ENCODE measurements at regions not wholly inside any gene's neighbourhood (a gene's known extent, or its start where the extent isn't known, plus 50 kb on each side); places are given as distances from the start of the nearest gene placed in this dataset.
A peak's percentile ranks its signal among the peaks of the same experiment; 100 is the strongest.

- Histone ChIP-seq H4K20me1 (replicated peaks; ENCODE audit: insufficient read depth) (no peaks in the 10 kb centered on the region), H3K27ac (ENCODE audit: low read depth) (no peak overlapping the region), H3K9me2 (ENCODE audit: insufficient read depth) (no peaks in the 10 kb centered on the region), H3K4me3 (no peak overlapping the region), H3K36me3 (ENCODE audit: insufficient read depth) (no peaks in the 10 kb centered on the region), H3K4me2 (no peak overlapping the region), H3F3A (replicated peaks; ENCODE audit: low read depth) (no peaks in the 10 kb centered on the region), H2AFZ (peak overlapping the region; percentile 5; the same call in 1 of the 2 replicates), H3K79me2 (replicated peaks; ENCODE audit: insufficient read depth) (no peaks in the 10 kb centered on the region), H3K27me3 (ENCODE audit: insufficient read depth) (no peaks in the 10 kb centered on the region), H3K4me1 (ENCODE audit: insufficient read depth) (peaks cover 20% of the 10 kb centered on the region)
- no peaks in the 10 kb centered on the region for H3K9me3 Mint-ChIP-seq
- TF ChIP-seq ZNF462 (CRISPR knock-in tag; IDR thresholded peaks at IDR 0.05) (no peak), JUNB (IDR thresholded peaks at IDR 0.05; ENCODE audit: unreplicated experiment) (no peak), CTCF (conservative IDR thresholded peaks at IDR 0.05; ENCODE audit: low read depth in 2 of 2) (no peak), ZNF114 (CRISPR knock-in tag; IDR thresholded peaks at IDR 0.05) (no peak), EZH2 (IDR thresholded peaks at IDR 0.05; ENCODE audit: low read depth, unreplicated experiment) (no peak), ZNF331 (CRISPR knock-in tag; IDR thresholded peaks at IDR 0.05; ENCODE audit: low read depth) (no peak), POLR2AphosphoS5 (IDR thresholded peaks at IDR 0.05; ENCODE audit: low read depth) (no peak)
- no peaks in the 10 kb centered on the region for H3K36me3 Mint-ChIP-seq (ENCODE audit: low read depth)
- peaks cover 30% of the 10 kb centered on the region for H3K4me1 Mint-ChIP-seq
- peaks cover 4% of the 10 kb centered on the region for H3K27me3 Mint-ChIP-seq (ENCODE audit: insufficient read depth, low read depth, poor library complexity)
- H3K4me3 Mint-ChIP-seq: no peak overlapping the region
- ATAC-seq (peak; percentile 76), DNase-seq (ENCODE audit: low spot score) (peak; percentile 71)
- no peak overlapping the region for H3K27ac Mint-ChIP-seq
Measured at GRCh38 chr9:95819636-95820035, 55.9 kb upstream of the ERCC6L2 start.

All from GM23338 (cell line).